KMS-11 (cell line): ENCODE measurements at regions not wholly inside any gene's neighbourhood (a gene's known extent, or its start where the extent isn't known, plus 50 kb on each side); places are given as distances from the start of the nearest gene placed in this dataset.

ENCODE experiments used
- H2AFZ ChIP-seq: fragments of 200-600 bp; sonication (generic); 2 replicates; pipeline ENCODE4 v1.6.1; 2016; ENCODE audit warnings: antibody characterized with exemption, mixed run types, low read depth
- H3K27ac ChIP-seq: fragments of 200-600 bp; sonication (generic); 2 replicates; pipeline ENCODE4 v1.6.1; 2016; ENCODE audit warnings: mild to moderate bottlenecking, mixed run types
- H3K27me3 ChIP-seq: fragments of 200-600 bp; sonication (generic); 2 replicates; pipeline ENCODE4 v1.6.1; 2017; ENCODE audit warnings: mild to moderate bottlenecking, low read depth, mixed run types, moderate library complexity; ENCODE audit not compliant: insufficient read depth
- H3K36me3 ChIP-seq: fragments of 200-600 bp; sonication (generic); 2 replicates; pipeline ENCODE4 v1.6.1; 2017; ENCODE audit warnings: mild to moderate bottlenecking, mixed run types; ENCODE audit not compliant: insufficient read depth
- H3K4me1 ChIP-seq: fragments of 200-600 bp; sonication (generic); 2 replicates; pipeline ENCODE4 v1.6.1; 2016; ENCODE audit warnings: mild to moderate bottlenecking, low read depth, mixed run types; ENCODE audit not compliant: poor library complexity, severe bottlenecking
- H3K4me2 ChIP-seq: fragments of 200-600 bp; sonication (generic); 2 replicates; pipeline ENCODE4 v1.7.0; 2016; ENCODE audit warnings: mild to moderate bottlenecking, mixed run types
- H3K4me3 ChIP-seq: fragments of 200-600 bp; sonication (generic); IDR thresholded peaks from 2 replicates; pipeline ENCODE4 v1.6.1; 2017; ENCODE audit warnings: low read depth, low read length, mixed read lengths; ENCODE audit not compliant: insufficient read depth
- H3K79me2 ChIP-seq: fragments of 200-600 bp; sonication (generic); 2 replicates; pipeline ENCODE4 v1.6.1; 2016; ENCODE audit warnings: low read depth, mixed run types; ENCODE audit not compliant: insufficient read depth
- H3K9ac ChIP-seq: fragments of 200-600 bp; sonication (generic); 2 replicates; pipeline ENCODE4 v1.6.1; 2016; ENCODE audit warnings: mild to moderate bottlenecking, mixed run types
- H4K20me1 ChIP-seq: fragments of 200-600 bp; sonication (generic); 2 replicates; pipeline ENCODE4 v1.6.1; 2016; ENCODE audit warnings: mild to moderate bottlenecking, mixed run types; ENCODE audit not compliant: insufficient read depth
- CTCF ChIP-seq: fragments of 200-600 bp; sonication (generic); conservative IDR thresholded peaks from 2 replicates; pipeline ENCODE4 v1.6.1; 2017; ENCODE audit warnings: low read depth, mild to moderate bottlenecking, antibody characterized with exemption, low read length, moderate library complexity, mixed read lengths

- H3K27ac ChIP-seq: no peak overlapping the region
- H3K4me2 ChIP-seq: no peak overlapping the region
- H4K20me1 ChIP-seq: no peaks in the 10 kb centered on the region
- no peaks in the 10 kb centered on the region for H3K36me3 ChIP-seq
- H3K79me2 ChIP-seq: no peaks in the 10 kb centered on the region
- H3K4me1 ChIP-seq: peaks cover 10% of the 10 kb centered on the region
- no peak overlapping the region for H3K4me3 ChIP-seq
- no peaks in the 10 kb centered on the region for H3K27me3 ChIP-seq
- no peak overlapping the region for H3K9ac ChIP-seq
- TF ChIP-seq CTCF: no peak
- H2AFZ ChIP-seq: no peak overlapping the region
Measured at GRCh38 chr6:105804424-105804823, 281.7 kb upstream of the PRDM1 start.

- no peaks in the 10 kb centered on the region for H3K36me3 ChIP-seq
- no peak for TF ChIP-seq CTCF
- H3K4me3 ChIP-seq: no peak overlapping the region
- no peaks in the 10 kb centered on the region for H3K79me2 ChIP-seq
- peaks cover 6% of the 10 kb centered on the region for H3K4me1 ChIP-seq
- no peaks in the 10 kb centered on the region for H4K20me1 ChIP-seq
- H2AFZ ChIP-seq: no peak overlapping the region
- H3K9ac ChIP-seq: no peak overlapping the region
- no peak overlapping the region for H3K27ac ChIP-seq
- H3K27me3 ChIP-seq: no peaks in the 10 kb centered on the region
- H3K4me2 ChIP-seq: no peak overlapping the region
Measured at GRCh38 chr6:105804000-105804399, 282.1 kb upstream of the PRDM1 start.

- Histone ChIP-seq H3K4me1 (no peaks in the 10 kb centered on the region), H2AFZ (no peak overlapping the region), H4K20me1 (no peaks in the 10 kb centered on the region), H3K4me3 (no peak overlapping the region), H3K27ac (no peak overlapping the region), H3K79me2 (no peaks in the 10 kb centered on the region), H3K4me2 (no peak overlapping the region), H3K36me3 (no peaks in the 10 kb centered on the region), H3K9ac (no peak overlapping the region), H3K27me3 (no peaks in the 10 kb centered on the region)
- no peak for TF ChIP-seq CTCF
Measured at GRCh38 chr6:105803442-105803841, 282.7 kb upstream of the PRDM1 start.

- Histone ChIP-seq H3K27ac (no peak overlapping the region), H3K4me3 (no peak overlapping the region), H4K20me1 (no peaks in the 10 kb centered on the region), H2AFZ (no peak overlapping the region), H3K4me2 (no peak overlapping the region), H3K79me2 (no peaks in the 10 kb centered on the region), H3K36me3 (no peaks in the 10 kb centered on the region), H3K9ac (no peak overlapping the region), H3K4me1 (no peaks in the 10 kb centered on the region), H3K27me3 (no peaks in the 10 kb centered on the region)
- TF ChIP-seq CTCF: no peak
Measured at GRCh38 chr6:105802703-105803102, 283.4 kb upstream of the PRDM1 start.

- Histone ChIP-seq H3K27ac (no peak overlapping the region), H3K4me3 (no peak overlapping the region), H2AFZ (no peak overlapping the region), H3K36me3 (no peaks in the 10 kb centered on the region), H3K79me2 (no peaks in the 10 kb centered on the region), H3K4me2 (no peak overlapping the region), H4K20me1 (no peaks in the 10 kb centered on the region), H3K9ac (no peak overlapping the region), H3K4me1 (no peaks in the 10 kb centered on the region), H3K27me3 (no peaks in the 10 kb centered on the region)
- TF ChIP-seq CTCF: no peak
Measured at GRCh38 chr6:105800871-105801270, 285.3 kb upstream of the PRDM1 start.
